RPMI7951 (cell line): ENCODE measurements at regions not wholly inside any gene's neighbourhood (a gene's known extent, or its start where the extent isn't known, plus 50 kb on each side); places are given as distances from the start of the nearest gene placed in this dataset.
"Not testable (repeated sequence)": the region's sequence is repeated elsewhere in the genome, so short reads cannot be mapped to it uniquely, and the experiment has no call there.

Experiments used
- DNase-seq: peaks from one replicate; pipeline ENCODE4 v3.0.0-alpha.2; 2012; ENCODE audit warnings: low read depth

GRCh38 chr2:138271467-138271866 is 230.1 kb upstream of the SPOPL start:
- DNase-seq = no peak

DNA sequence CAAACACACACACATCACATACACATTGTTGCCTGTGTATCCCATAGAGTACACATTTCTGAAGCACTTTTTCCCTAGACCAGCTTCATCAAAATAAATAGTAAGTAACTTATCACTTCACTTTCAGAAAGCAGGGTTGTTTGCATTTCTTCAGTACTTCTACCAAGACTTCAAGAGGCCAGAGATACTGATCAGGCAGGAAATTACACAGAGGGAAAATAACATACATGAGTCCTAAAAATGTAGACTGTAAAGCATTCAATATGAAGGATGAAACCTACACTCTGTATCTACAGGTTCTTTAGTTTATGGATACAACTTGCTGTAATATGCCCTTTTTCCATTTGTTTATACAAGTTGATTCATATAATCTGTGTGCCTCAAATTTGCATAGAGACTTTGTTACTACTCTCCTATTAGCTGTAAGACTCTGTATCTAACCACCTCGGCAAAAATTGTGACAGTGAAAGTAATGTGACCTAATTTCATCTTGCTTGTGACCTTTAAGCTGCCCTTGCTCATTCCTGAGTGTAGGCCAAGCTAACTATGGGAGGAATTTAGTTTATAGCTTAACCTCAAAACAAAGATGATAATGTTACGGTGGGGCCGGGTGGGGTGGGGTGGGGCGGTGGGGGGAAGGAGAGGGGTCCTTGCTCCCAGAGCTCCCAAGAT is 228.9 kb upstream of the SPOPL start:
- no peak for DNase-seq

DNA sequence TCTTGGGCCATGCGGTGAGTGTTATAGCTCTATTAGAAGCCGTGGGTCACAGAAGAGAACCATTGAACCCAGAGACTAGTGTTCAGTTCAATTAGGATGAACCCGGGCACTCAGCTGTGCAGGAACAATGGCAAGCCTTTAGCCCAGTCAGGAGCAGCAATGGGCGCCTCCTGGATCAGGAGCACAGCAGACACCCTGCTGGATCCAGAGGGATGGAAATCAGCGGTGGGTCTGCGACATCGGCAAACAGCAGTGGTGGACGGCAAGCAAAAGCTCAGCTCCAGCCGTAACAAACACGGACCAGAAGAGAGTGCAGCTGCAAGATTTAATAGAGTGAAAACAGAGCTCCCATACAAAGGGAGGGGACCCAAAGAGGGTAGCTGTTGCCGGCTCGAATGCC is 228.3 kb upstream of the SPOPL start:
- DNase-seq = not testable (repeated sequence)

GRCh38 chr2:138274421-138275291 is 226.9 kb upstream of the SPOPL start:
- DNase-seq = peak; percentile 68

DNA sequence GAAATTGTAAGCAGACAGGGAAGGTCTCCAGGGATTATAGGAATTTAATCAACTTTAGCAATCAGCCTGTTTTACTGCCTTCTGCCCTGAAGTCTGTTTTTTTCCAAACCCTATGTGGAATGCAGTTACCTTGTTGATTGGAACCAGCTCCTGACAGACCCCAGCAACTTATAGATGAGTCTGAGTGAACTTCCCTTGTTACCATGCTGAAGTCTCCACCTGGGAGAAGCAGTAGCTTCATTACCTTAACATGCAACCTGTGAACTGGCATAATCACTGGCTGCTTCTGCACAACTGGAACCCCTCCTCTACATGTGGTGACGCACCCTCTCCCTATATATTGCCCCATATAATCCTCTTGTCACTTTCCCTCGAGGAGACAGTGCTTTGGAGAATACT is 226.3 kb upstream of the SPOPL start:
- no peak for DNase-seq

DNA sequence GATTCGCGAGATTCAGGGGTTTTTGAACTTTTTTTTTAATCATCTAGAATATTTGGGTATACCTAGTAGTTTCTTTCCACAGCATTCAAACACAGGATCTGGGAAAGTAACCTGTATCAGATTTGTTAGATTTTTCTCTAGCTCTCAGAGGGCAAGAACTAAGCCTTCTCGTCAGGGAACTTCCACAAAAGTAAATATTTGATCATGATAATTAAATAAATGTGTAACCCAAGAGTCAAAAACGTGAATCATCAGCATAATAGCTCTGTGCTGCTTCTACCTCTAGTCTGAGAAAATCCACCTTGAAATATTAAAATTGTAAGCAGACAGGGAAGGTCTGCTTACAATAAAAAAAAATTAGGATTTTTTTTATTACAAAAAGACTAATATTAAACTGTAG is 225.7 kb upstream of the SPOPL start:
- DNase-seq = peak; percentile 8

DNA sequence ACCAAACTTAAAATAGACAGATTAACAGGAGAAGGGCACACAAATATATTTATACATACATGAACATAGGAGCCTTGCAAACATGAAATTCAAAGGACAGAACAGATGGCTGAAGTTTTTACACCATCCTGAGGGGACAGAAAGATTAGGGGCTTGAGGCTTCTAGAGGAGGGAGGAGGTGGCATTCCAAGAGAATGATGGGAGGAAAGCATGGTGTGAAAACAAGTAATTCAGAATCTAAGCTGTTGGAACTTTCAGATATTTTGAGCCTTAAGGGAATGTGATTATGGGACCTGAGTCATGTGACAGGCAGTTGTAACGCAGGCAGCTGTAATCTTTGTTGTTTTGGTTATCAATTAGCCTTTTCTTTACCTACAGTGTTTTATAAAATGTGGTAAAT is 225.2 kb upstream of the SPOPL start:
- DNase-seq = no peak

DNA sequence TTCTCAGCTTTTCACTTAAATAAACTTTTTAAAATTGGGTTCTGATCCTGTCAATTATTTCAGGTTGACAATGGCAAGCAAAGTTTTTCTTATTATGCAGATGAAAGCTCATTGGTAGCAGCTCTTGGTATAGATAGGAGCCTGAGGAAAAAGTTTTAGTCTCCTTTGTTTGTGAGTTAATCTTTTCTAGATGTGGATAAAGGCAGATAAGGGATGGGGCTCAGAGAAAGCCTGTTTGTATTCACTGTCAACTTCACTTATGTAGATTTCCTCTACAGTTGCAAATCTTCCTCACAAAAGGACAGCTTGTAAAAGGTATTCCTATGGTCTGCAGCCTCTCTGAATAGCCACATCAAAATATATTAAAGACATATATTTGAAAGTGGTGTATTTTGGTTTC is 224.5 kb upstream of the SPOPL start:
- DNase-seq = no peak

GRCh38 chr2:138279871-138280270 is 221.7 kb upstream of the SPOPL start:
- peak; percentile 26 for DNase-seq

DNA sequence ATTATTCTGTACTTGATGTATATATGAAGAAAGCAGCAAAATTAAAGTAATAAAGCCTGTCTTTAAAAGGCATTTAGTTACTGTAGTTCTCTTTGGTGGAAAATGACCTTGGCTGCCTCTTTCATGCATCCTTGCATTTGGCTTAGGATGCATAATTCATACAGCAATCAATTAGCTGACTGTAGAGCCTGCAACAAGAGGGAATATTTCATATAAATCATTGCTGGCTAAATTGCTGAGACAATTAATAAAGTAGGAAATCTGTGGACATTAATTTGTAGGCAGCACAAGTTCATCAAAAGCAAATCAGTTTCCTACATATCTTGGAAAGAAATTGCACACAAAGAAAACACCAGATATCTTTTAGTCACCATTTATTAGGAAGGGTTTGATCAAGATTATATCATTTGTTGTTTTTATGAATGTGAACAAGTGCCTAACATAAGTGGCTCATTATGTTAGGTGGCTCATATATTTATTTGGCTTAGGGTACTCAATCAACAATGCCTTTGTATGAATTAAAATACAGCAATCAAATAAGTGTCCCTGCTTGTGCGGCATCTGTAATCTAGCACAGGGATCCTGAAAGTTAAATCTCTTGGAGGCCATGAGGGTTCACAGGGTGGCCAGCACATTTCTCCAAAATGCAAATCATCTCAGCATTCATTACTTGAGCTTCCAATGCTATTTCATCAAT is 220.4 kb upstream of the SPOPL start:
- DNase-seq = no peak

- no peak for DNase-seq
These were observed 219.4 kb upstream of the SPOPL start for GRCh38 chr2:138282014-138282672.

DNA sequence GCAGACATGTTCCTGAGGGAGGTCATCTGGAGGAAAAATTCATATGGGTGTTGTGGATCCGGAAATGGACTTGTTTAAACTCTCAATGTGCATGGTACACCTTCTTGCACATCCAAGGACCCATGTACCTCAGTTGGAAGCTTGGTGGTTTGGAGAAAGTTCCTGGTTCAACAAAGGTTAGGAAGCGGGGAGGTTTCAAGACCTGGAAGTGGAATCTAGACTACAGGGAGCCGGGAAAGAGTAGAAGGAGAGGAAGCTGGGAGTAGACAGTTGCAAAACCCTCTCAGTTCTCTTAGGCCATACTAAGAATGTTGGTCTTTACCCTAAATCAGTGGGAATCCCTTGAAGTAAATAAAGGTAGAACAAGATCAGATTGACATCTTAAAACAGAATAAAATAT is 209.8 kb upstream of the SPOPL start:
- DNase-seq = no peak

DNA sequence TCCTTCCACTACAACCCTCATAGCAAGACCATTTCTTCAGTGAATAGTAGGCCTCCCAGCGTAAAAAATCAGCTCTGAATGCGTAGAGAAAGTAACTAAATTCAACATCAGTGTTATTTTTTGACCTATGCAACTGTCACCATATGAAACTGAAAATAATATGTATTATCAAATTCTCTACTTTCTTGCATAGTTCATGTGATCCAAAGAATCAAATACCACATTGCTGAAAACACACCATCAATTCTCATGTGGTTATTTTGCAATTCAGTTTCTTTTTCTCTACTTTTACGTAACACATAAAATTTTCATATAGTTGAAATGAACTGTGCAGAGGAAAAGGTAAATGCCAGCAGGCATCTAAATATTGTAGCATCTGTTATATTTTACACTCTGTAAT is 208.5 kb upstream of the SPOPL start:
- no peak for DNase-seq

DNA sequence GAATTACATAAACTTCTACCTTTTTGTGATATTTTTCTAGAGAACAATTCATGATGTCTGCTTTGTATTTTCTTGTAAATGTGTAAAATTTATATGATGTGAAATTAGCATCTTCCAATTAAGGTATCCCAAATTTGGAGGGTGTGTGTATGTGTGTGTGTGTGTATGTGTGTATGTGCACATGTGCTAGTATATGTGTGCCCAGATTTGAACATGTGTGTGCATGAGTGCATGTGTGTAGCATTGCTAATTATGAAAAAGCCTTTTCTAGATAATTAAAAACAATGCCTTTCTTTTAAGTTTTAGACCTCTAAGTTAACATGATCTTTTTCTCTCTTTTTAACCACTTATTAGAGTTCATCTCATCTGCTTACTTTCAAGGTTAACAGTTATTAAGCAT is 208.0 kb upstream of the SPOPL start:
- no peak for DNase-seq

DNA sequence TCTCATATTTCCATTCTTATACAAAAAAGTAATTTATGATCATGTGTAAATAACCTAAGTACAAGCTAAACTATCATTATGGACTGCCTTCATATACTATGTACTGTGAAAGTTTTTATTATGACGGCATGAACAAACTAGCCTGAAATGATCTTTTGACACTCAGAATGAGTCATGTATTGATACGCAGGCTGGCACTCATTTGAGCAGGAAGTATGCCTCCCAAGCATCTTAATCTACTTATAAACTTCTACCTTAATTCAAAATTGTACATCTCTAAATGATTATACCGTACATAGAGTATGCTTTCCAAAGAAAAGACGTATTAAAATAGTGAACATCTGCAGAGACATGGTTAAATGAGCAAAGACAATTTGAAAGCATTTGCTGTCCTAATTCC is 207.1 kb upstream of the SPOPL start:
- no peak for DNase-seq

DNA sequence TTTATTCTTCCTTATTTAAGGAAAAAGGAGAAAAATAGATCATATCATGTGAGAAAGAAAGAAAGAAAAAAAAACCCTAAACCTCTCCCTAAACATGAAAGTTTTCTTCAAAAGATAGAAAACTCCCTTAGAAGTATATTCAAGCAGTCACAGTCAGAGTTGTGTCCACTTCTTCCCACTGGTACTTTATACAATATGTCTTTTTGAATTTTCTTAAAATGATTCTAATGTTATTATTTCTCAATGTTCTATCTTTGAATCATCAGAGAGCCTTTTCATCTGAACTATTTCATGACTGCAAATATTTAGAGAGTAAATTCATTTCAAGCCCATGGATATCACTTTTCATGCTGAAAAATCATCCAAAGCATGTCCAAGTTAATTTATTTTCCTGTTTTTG is 205.2 kb upstream of the SPOPL start:
- DNase-seq = no peak

GRCh38 chr2:138298120-138298814 is 203.3 kb upstream of the SPOPL start:
- DNase-seq = no peak

DNA sequence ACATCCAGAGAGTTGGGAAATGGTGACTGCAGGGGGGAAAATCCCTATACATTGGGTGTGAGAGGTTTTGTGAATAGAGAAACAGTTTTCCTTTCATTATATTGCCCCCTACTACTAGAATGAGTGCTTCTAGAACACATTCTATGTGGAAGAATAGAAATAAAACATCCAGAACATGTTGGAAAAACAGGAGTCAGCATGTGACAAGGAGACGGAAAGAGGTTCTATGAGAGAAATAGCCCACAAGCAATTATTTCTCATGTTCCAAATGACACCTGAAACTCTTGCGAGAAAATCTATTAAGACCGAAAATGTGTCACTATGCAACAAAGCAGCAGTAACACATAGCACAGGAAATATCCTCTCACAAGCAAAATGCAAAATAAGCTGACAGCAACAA is 202.7 kb upstream of the SPOPL start:
- no peak for DNase-seq

DNA sequence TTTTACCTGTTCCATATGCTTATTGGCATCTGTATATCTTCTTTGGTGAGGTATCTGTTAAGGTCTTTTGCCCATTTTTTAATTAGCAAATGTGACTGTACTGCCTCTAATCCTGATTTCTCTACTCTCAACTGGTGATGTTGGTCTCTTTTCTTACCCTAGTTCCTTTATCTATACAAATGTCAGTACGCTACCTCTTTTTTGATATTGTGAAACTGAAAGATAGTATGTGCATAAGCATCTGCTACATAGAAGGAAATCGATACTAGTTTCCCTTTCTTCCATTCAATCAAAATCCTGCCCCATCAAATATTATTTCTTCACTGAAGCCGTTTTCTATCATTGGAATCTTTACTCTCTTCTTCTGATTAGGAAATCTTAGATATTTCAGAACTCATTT is 194.9 kb upstream of the SPOPL start:
- DNase-seq = no peak

GRCh38 chr2:138307099-138307498 is 194.5 kb upstream of the SPOPL start:
- no peak for DNase-seq

DNA sequence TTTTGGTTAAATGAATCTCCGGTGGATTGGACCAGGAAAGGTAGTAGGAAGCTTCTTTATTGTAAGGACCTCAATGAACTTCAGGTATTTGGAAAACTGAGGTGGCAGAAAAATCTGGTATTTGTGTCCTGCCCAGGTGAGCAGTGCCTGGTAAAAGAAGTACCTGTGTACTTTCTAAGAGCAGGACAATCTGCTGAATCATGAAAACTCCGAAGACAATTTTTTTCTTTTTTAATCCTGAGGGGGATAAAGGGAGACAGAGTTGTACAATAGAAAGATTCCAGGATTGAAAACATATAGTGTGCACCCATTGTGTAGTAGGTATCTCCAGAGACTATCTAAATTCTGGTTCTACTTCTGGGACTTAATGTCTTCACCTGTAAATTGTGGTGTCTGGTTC is 191.8 kb upstream of the SPOPL start:
- DNase-seq = no peak

- no peak for DNase-seq
These were observed 189.5 kb upstream of the SPOPL start for GRCh38 chr2:138312061-138312460.
